ENCODE measurements at regions not wholly inside any gene's neighbourhood (a gene's known extent, or its start where the extent isn't known, plus 50 kb on each side); places are given as distances from the start of the nearest gene placed in this dataset.

DNA sequence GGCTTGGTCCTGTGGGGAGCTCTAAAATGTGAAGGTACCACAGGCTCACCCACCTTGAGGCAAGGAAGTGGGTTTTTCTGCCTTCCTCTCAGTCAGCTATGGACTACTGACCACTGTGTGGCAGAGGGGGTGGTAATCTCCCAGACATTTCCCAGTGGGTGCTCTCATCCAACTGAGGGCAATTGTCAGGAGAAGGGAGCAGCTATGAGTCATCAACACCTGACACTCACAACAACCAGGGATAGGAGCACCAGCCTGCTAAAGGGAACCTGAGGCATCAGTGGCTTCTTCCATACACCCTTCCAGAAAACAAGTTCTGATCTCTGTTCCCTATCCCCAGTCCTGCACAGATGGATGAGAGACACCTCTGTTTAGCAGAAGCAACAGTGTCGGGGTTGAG, 468.8 kb downstream of the BCOR start:
- H3K4me1 ChIP-seq (ENCODE audit: control insufficient read depth, insufficient read depth, low read length), result no peaks in the 10 kb centered on the region
- H3K27me3 ChIP-seq (ENCODE audit: control insufficient read depth, insufficient read depth, low read length), result peaks cover 24% of the 10 kb centered on the region
- no peak for DNase-seq
- H3K9me3 ChIP-seq (replicated peaks; ENCODE audit: control insufficient read depth, low read depth, low read length), result no peaks in the 10 kb centered on the region
- no peaks in the 10 kb centered on the region for H3K36me3 ChIP-seq (ENCODE audit: control insufficient read depth, insufficient read depth, low read length)
- no CpG with 5 or more reads among the region's 1 CpG for WGBS (ENCODE audit: insufficient coverage)
- no peak overlapping the region for H3K27ac ChIP-seq (ENCODE audit: low read length)
- no peak overlapping the region for H3K4me3 ChIP-seq (ENCODE audit: low read length)

DNA sequence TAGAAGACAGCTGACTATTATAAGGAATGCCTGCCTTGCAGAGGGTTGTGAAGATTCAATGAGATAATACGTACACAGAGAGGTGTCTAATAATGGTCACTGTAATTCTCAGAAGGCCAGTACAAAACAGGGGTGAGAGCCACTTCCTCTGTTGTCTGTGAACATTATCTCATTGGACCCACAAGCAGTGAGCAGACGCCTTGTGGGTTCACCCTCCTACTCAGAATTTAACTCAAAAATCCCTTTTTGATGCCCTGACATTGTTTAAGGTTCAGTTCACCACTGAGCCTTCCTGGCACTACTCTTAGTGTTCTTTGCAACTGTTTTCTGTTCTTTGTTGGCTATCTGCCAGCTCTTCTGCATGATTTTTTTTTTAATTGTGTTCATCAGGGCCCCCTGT, 467.4 kb downstream of the BCOR start:
- H3K27ac ChIP-seq (ENCODE audit: low read length), result no peak overlapping the region
- 57% methylated on average over 1 of the region's 2 CpGs for WGBS (ENCODE audit: insufficient coverage)
- H3K27me3 ChIP-seq (ENCODE audit: control insufficient read depth, insufficient read depth, low read length), result peaks cover 21% of the 10 kb centered on the region
- H3K36me3 ChIP-seq (ENCODE audit: control insufficient read depth, insufficient read depth, low read length), result no peaks in the 10 kb centered on the region
- H3K4me1 ChIP-seq (ENCODE audit: control insufficient read depth, insufficient read depth, low read length), result no peaks in the 10 kb centered on the region
- H3K9me3 ChIP-seq (replicated peaks; ENCODE audit: control insufficient read depth, low read depth, low read length), result peaks cover 2% of the 10 kb centered on the region
- no peak for DNase-seq
- no peak overlapping the region for H3K4me3 ChIP-seq (ENCODE audit: low read length)

DNA sequence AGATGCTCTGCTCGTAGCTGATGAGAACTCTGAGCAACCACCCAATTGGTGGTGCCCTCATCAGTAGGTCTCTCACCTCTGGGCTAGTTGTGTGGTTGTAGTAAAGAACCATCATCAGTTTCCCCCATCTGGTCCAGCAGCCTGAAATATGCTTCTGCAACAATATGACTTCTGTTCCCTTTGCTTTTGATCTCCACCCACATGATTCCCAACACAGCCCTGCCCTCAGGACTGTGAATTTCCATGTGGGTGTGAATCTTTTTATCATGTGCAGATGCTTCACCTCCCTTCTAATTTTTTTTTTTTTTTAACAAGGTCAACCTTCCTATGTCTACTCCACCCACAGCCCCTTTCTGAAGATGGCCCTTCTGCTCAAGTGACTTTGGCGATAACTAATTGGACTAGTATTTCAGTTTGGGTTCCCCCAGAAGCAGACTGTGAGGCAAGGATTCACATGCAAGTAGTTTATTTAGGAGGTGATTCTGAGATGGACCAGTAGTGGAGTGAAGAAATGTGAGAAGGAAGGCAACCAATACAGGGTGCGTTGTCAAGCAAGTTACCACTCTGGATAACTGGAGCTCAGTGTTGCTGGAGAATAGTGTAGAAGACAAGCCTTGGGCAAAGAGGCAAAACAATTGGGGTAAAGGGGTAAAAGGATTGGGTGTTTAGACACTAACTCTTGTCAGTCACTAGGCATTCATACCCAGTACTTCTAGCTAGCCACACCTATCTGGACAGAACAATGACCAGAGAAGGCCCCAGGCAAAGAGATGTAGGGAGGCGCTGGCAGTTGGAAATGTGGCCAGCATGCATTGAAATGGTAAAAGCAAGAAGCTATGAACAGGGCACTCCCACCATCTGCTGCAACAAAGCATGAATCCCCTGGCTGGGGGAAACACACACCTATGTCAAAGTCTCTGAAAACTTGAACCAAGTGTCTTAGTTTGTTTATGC, 466.2 kb downstream of the BCOR start:
- H3K9me3 ChIP-seq (replicated peaks; ENCODE audit: control insufficient read depth, low read depth, low read length), result peaks cover 2% of the 10 kb centered on the region
- peaks cover 18% of the 10 kb centered on the region for H3K27me3 ChIP-seq (ENCODE audit: control insufficient read depth, insufficient read depth, low read length)
- no peak overlapping the region for H3K4me3 ChIP-seq (ENCODE audit: low read length)
- H3K36me3 ChIP-seq (ENCODE audit: control insufficient read depth, insufficient read depth, low read length), result no peaks in the 10 kb centered on the region
- no peak overlapping the region for H3K27ac ChIP-seq (ENCODE audit: low read length)
- no peak for DNase-seq
- 93% methylated on average over 3 of the region's 4 CpGs for WGBS (ENCODE audit: insufficient coverage)
- H3K4me1 ChIP-seq (ENCODE audit: control insufficient read depth, insufficient read depth, low read length), result no peaks in the 10 kb centered on the region

DNA sequence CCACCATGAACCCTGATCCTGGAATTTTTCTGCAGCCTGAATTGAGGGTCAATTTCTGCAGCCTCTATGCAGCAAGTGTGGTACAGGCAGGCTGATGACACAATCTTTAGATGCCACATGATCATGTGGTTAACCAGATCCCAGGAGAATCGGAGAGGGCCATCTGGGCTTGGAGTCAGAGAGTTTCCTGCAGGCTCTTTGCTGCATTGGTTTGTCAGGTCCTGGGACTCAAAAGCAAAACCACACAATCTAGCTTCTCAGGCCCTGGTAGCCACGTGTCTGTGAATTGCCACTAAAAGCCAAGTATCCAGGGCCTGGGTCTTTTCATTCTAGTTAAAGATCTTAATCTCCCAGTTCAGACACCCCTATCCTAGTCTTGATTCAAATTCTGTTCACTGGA, 464.5 kb downstream of the BCOR start:
- Histone ChIP-seq H3K27ac (ENCODE audit: low read length) (no peak overlapping the region), H3K4me3 (ENCODE audit: low read length) (no peak overlapping the region), H3K4me1 (ENCODE audit: control insufficient read depth, insufficient read depth, low read length) (no peaks in the 10 kb centered on the region), H3K27me3 (ENCODE audit: control insufficient read depth, insufficient read depth, low read length) (peaks cover 25% of the 10 kb centered on the region), H3K36me3 (ENCODE audit: control insufficient read depth, insufficient read depth, low read length) (no peaks in the 10 kb centered on the region), H3K9me3 (replicated peaks; ENCODE audit: control insufficient read depth, low read depth, low read length) (peaks cover 2% of the 10 kb centered on the region)
- DNase-seq, result no peak
- 58% methylated on average over 2 of the region's 2 CpGs for WGBS (ENCODE audit: insufficient coverage)

DNA sequence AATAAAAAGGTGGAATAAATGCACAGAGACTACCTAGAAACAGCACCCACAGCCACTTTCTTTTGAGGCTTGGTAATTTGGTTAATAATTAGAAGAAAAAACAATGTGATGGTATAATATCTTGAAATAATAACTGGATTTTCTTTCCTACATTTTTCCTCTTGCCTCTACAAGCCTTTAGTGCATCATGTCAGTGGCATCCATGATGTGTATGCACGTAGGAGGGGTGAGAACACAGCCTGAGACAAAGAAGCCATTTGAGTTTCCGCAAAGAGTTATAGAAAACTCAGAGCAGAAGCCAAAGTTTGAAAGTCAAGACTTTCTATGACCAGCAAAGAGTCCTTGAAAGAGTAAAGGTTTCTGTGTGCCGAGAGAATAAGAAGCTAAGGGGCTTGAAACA, 461.3 kb downstream of the BCOR start:
- Histone ChIP-seq H3K27ac (ENCODE audit: low read length) (no peak overlapping the region), H3K4me3 (ENCODE audit: low read length) (no peak overlapping the region), H3K27me3 (ENCODE audit: control insufficient read depth, insufficient read depth, low read length) (peaks cover 18% of the 10 kb centered on the region), H3K36me3 (ENCODE audit: control insufficient read depth, insufficient read depth, low read length) (no peaks in the 10 kb centered on the region), H3K4me1 (ENCODE audit: control insufficient read depth, insufficient read depth, low read length) (no peaks in the 10 kb centered on the region), H3K9me3 (replicated peaks; ENCODE audit: control insufficient read depth, low read depth, low read length) (peaks cover 3% of the 10 kb centered on the region)
- whole genome bisulfite sequencing (ENCODE audit: insufficient coverage), result 68% methylated on average over 3 of the region's 3 CpGs
- DNase-seq, result no peak

DNA sequence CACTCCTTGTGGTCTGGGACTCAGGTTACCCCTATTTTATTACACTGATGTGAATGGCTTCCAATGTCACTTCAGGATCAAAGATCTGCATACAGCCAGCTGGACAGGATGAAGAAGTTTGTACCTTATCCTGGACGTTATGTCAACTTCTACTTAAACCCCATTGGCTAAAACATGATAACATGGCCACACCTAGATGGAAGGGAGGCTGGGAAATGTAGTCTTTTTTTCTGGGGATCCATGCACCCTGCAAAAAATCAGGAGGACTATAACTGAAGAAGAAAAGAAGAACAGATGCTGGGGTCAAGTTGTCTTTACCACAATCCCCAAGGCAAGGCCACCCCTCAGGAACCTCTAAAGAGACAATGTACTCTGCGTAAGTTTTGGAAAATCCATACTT, 459.2 kb downstream of the BCOR start:
- H3K9me3 ChIP-seq (replicated peaks; ENCODE audit: control insufficient read depth, low read depth, low read length), result peaks cover 3% of the 10 kb centered on the region
- H3K4me1 ChIP-seq (ENCODE audit: control insufficient read depth, insufficient read depth, low read length), result peaks cover 8% of the 10 kb centered on the region
- no peaks in the 10 kb centered on the region for H3K36me3 ChIP-seq (ENCODE audit: control insufficient read depth, insufficient read depth, low read length)
- no CpG with 5 or more reads among the region's 2 CpGs for WGBS (ENCODE audit: insufficient coverage)
- H3K27ac ChIP-seq (ENCODE audit: low read length), result no peak overlapping the region
- H3K27me3 ChIP-seq (ENCODE audit: control insufficient read depth, insufficient read depth, low read length), result peaks cover 23% of the 10 kb centered on the region
- no peak overlapping the region for H3K4me3 ChIP-seq (ENCODE audit: low read length)
- no peak for DNase-seq

DNA sequence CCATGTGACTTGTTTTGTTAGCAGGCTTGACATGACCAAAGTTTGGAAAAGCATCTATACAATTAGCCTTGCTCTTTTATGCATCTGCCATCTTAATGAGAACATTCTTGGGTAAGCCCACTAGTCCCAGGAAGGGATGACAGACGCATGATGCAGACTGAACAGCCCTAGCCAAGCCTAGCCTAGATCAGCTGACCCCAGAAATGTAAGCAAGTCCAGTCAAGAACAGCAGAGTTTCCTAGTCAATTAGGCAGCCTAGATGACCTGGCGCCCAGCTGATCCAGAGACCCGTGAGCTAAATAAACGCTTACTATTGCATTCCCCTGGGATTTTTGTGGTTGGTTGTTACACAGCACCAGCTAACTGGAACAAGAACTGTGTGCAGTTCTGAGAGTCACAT, 457.9 kb downstream of the BCOR start:
- H3K27me3 ChIP-seq (ENCODE audit: control insufficient read depth, insufficient read depth, low read length), result peaks cover 30% of the 10 kb centered on the region
- no peak for DNase-seq
- no peak overlapping the region for H3K4me3 ChIP-seq (ENCODE audit: low read length)
- peaks cover 8% of the 10 kb centered on the region for H3K4me1 ChIP-seq (ENCODE audit: control insufficient read depth, insufficient read depth, low read length)
- H3K36me3 ChIP-seq (ENCODE audit: control insufficient read depth, insufficient read depth, low read length), result no peaks in the 10 kb centered on the region
- H3K27ac ChIP-seq (ENCODE audit: low read length), result no peak overlapping the region
- 84% methylated on average over 3 of the region's 4 CpGs for WGBS (ENCODE audit: insufficient coverage)
- H3K9me3 ChIP-seq (replicated peaks; ENCODE audit: control insufficient read depth, low read depth, low read length), result peaks cover 2% of the 10 kb centered on the region

DNA sequence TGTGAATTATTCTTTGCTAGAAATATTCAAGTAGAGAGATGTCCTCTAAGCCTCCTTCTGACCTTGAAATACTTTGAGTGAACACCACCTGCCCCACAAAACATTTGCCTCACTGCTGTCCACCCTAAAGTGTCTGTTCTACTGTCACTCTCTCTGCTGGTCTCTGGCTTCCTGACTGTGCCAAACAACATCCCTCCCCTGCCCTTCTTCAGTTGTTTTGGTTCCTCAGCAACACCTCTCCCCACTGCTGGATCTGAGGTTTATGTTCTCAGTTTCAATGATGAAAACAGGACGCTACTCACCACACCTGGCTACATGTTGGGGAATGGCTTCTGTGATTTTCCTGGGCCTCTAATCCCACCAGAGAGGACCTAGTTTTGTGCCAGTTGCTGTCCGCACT, 456.9 kb downstream of the BCOR start:
- peaks cover 9% of the 10 kb centered on the region for H3K4me1 ChIP-seq (ENCODE audit: control insufficient read depth, insufficient read depth, low read length)
- WGBS (ENCODE audit: insufficient coverage), result 88% methylated on average over 1 of the region's 2 CpGs
- H3K27me3 ChIP-seq (ENCODE audit: control insufficient read depth, insufficient read depth, low read length), result peaks cover 37% of the 10 kb centered on the region
- H3K9me3 ChIP-seq (replicated peaks; ENCODE audit: control insufficient read depth, low read depth, low read length), result peaks cover 2% of the 10 kb centered on the region
- DNase-seq, result no peak
- no peaks in the 10 kb centered on the region for H3K36me3 ChIP-seq (ENCODE audit: control insufficient read depth, insufficient read depth, low read length)
- no peak overlapping the region for H3K27ac ChIP-seq (ENCODE audit: low read length)
- no peak overlapping the region for H3K4me3 ChIP-seq (ENCODE audit: low read length)

DNA sequence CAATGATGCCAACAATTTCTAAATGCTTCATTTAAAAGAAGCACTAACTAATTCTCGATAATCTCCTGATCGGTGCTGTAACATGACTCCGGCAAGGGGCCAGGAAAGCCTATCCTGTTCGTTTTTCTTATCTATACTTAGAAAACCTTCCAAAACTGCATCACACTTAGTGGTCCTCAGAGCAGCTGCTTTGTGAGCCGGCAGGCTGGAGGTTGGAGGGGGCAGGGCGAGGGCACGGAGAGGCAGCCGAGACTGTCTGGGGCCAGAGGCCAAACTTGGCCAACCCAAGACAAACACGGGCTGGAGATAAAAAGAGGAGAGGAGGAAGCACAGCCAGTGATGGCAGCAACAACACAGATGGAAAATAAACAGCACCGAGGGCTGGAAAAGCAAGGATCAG, 455.7 kb downstream of the BCOR start:
- 36% methylated on average over 6 of the region's 10 CpGs for WGBS (ENCODE audit: insufficient coverage)
- H3K4me3 ChIP-seq (ENCODE audit: low read length), result no peak overlapping the region
- H3K4me1 ChIP-seq (ENCODE audit: control insufficient read depth, insufficient read depth, low read length), result peaks cover 9% of the 10 kb centered on the region
- H3K27ac ChIP-seq (ENCODE audit: low read length), result no peak overlapping the region
- no peak for DNase-seq
- H3K27me3 ChIP-seq (ENCODE audit: control insufficient read depth, insufficient read depth, low read length), result peaks cover 37% of the 10 kb centered on the region
- no peaks in the 10 kb centered on the region for H3K36me3 ChIP-seq (ENCODE audit: control insufficient read depth, insufficient read depth, low read length)
- peaks cover 2% of the 10 kb centered on the region for H3K9me3 ChIP-seq (replicated peaks; ENCODE audit: control insufficient read depth, low read depth, low read length)

DNA sequence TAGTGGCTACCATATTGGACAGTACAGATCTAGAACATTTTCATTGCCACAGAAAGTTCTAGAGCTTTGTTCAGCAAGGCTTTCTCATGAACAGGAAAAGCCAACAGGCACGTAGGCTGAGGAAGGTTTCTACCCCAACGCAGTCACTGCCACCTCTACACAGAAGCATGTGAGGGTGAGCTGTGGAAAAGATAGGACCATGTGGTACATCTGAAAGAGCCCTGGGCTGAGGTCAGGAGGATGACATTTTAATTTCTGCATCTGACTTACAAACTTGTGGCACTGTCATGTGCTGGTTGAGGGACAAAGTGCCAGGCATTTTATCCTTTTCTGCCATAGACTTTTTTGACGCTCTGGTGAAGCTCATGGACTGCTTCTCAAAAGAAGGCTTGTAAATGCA, 454.2 kb downstream of the BCOR start:
- Histone ChIP-seq H3K9me3 (replicated peaks; ENCODE audit: control insufficient read depth, low read depth, low read length) (peaks cover 2% of the 10 kb centered on the region), H3K27me3 (ENCODE audit: control insufficient read depth, insufficient read depth, low read length) (peaks cover 38% of the 10 kb centered on the region), H3K4me3 (ENCODE audit: low read length) (no peak overlapping the region), H3K27ac (ENCODE audit: low read length) (no peak overlapping the region), H3K4me1 (ENCODE audit: control insufficient read depth, insufficient read depth, low read length) (peaks cover 9% of the 10 kb centered on the region), H3K36me3 (ENCODE audit: control insufficient read depth, insufficient read depth, low read length) (no peaks in the 10 kb centered on the region)
- WGBS (ENCODE audit: insufficient coverage), result no CpG with 5 or more reads among the region's 3 CpGs
- DNase-seq, result no peak

Data from muscle of leg (tissue), 3 donors.